ENCODE measurements at regions not wholly inside any gene's neighbourhood (a gene's known extent, or its start where the extent isn't known, plus 50 kb on each side); places are given as distances from the start of the nearest gene placed in this dataset.

DNA sequence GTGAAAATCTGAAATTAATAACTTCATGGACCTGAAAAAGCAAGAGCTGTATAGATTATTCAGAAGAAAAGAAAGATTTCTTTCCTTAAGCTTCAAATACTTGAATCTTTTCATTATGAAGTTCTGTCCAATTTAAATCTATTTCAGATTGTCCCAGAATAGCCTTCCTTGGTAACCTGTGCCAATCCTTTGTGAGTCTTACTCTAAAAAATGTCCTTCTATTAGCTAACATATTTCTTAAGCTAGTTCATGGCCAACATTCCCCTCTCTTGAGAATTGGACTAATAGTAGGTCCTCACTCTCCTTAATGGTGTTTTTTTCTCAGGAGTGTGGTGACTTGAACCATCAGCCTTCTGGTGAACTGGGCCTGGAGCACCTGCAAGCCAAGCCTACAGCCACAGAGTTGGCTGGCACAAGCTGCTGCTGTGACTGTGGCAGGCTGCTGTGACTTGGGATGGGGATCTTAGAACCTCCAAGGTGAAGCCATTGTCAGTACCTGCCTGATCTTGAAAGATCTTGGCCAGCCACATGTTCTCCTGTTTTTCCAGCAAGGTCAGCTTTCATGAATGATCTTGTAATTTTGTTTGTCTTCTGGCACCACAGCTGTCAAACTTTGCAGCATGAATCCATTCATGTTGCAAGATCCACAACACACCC is 262.6 kb upstream of the MAP3K1 start:
- Histone ChIP-seq H3K36me3 (ENCODE audit: control insufficient read depth in 1 of 2, insufficient read depth in 2 of 2, low read length in 2 of 2) (no peaks in the 10 kb centered on the region), H3K9ac (ENCODE audit: low read length) (no peak overlapping the region), H2AK5ac (ENCODE audit: low read length) (no peak overlapping the region), H3K14ac (ENCODE audit: low read length) (no peak overlapping the region), H3K4me3 (ENCODE audit: low read depth, low read length) (no peak overlapping the region), H3K4me2 (ENCODE audit: low read length) (no peak overlapping the region), H4K8ac (ENCODE audit: low read depth, low read length) (no peak overlapping the region), H3K23ac (ENCODE audit: low read length) (no peak overlapping the region), H3K18ac (ENCODE audit: low read length) (no peak overlapping the region), H4K91ac (ENCODE audit: low read depth, low read length) (no peak overlapping the region), H2BK120ac (ENCODE audit: insufficient read depth, low read length, poor library complexity) (no peak overlapping the region), H3K79me1 (ENCODE audit: low read length) (no peaks in the 10 kb centered on the region), H3K9me3 (ENCODE audit: insufficient read depth, low read depth, low read length) (no peaks in the 10 kb centered on the region), H2BK12ac (ENCODE audit: low read length) (no peak overlapping the region), H3K27me3 (ENCODE audit: insufficient read depth, low read length) (no peaks in the 10 kb centered on the region), H3K27ac (ENCODE audit: low read depth, low read length) (no peak overlapping the region), H2BK5ac (ENCODE audit: low read depth, low read length, poor library complexity) (no peak overlapping the region), H4K12ac (ENCODE audit: low read depth, low read length) (no peak overlapping the region), H3K79me2 (ENCODE audit: control insufficient read depth, insufficient read depth, low read length, poor library complexity) (no peaks in the 10 kb centered on the region), H2AFZ (ENCODE audit: insufficient read depth, low read length, poor library complexity) (no peak overlapping the region), H3K4ac (ENCODE audit: low read depth, low read length) (no peak overlapping the region), H3K4me1 (ENCODE audit: control insufficient read depth in 1 of 2, insufficient read depth in 2 of 2, low read length in 2 of 2) (no peaks in the 10 kb centered on the region)
- DNase-seq: no peak

GRCh38 chr5:56550227-56550626 is 265.1 kb upstream of the MAP3K1 start:
- Histone ChIP-seq H3K36me3 (ENCODE audit: control insufficient read depth in 1 of 2, insufficient read depth in 2 of 2, low read length in 2 of 2) (no peaks in the 10 kb centered on the region), H4K12ac (ENCODE audit: low read depth, low read length) (no peak overlapping the region), H3K18ac (ENCODE audit: low read length) (no peak overlapping the region), H3K14ac (ENCODE audit: low read length) (no peak overlapping the region), H2BK120ac (ENCODE audit: insufficient read depth, low read length, poor library complexity) (no peak overlapping the region), H2AK5ac (ENCODE audit: low read length) (no peak overlapping the region), H3K27ac (ENCODE audit: low read depth, low read length) (no peak overlapping the region), H2AFZ (ENCODE audit: insufficient read depth, low read length, poor library complexity) (no peak overlapping the region), H2BK12ac (ENCODE audit: low read length) (no peak overlapping the region), H3K23ac (ENCODE audit: low read length) (no peak overlapping the region), H4K8ac (ENCODE audit: low read depth, low read length) (no peak overlapping the region), H3K4me1 (ENCODE audit: control insufficient read depth in 1 of 2, insufficient read depth in 2 of 2, low read length in 2 of 2) (no peaks in the 10 kb centered on the region), H3K4me2 (ENCODE audit: low read length) (no peak overlapping the region), H3K9me3 (ENCODE audit: insufficient read depth, low read depth, low read length) (no peaks in the 10 kb centered on the region), H3K9ac (ENCODE audit: low read length) (no peak overlapping the region), H3K27me3 (ENCODE audit: insufficient read depth, low read length) (no peaks in the 10 kb centered on the region), H3K79me1 (ENCODE audit: low read length) (no peaks in the 10 kb centered on the region), H2BK5ac (ENCODE audit: low read depth, low read length, poor library complexity) (no peak overlapping the region), H3K4ac (ENCODE audit: low read depth, low read length) (no peak overlapping the region), H3K4me3 (ENCODE audit: low read depth, low read length) (no peak overlapping the region), H3K79me2 (ENCODE audit: control insufficient read depth, insufficient read depth, low read length, poor library complexity) (peaks cover 2% of the 10 kb centered on the region), H4K91ac (ENCODE audit: low read depth, low read length) (no peak overlapping the region)
- DNase-seq: no peak
- WGBS (ENCODE audit: extremely low coverage, insufficient coverage, insufficient read length): no CpG with 5 or more reads among the region's 2 CpGs

- Histone ChIP-seq H3K9ac (ENCODE audit: low read length) (no peak overlapping the region), H3K4me3 (ENCODE audit: low read depth, low read length) (no peak overlapping the region), H3K18ac (ENCODE audit: low read length) (no peak overlapping the region), H4K91ac (ENCODE audit: low read depth, low read length) (no peak overlapping the region), H3K14ac (ENCODE audit: low read length) (no peak overlapping the region), H2BK5ac (ENCODE audit: low read depth, low read length, poor library complexity) (no peak overlapping the region), H2AFZ (ENCODE audit: insufficient read depth, low read length, poor library complexity) (no peak overlapping the region), H3K23ac (ENCODE audit: low read length) (no peak overlapping the region), H3K27ac (ENCODE audit: low read depth, low read length) (no peak overlapping the region), H3K4me2 (ENCODE audit: low read length) (no peak overlapping the region), H4K12ac (ENCODE audit: low read depth, low read length) (no peak overlapping the region), H2BK12ac (ENCODE audit: low read length) (no peak overlapping the region), H3K4ac (ENCODE audit: low read depth, low read length) (no peak overlapping the region), H3K79me2 (ENCODE audit: control insufficient read depth, insufficient read depth, low read length, poor library complexity) (peaks cover 2% of the 10 kb centered on the region), H3K9me3 (ENCODE audit: insufficient read depth, low read depth, low read length) (no peaks in the 10 kb centered on the region), H2AK5ac (ENCODE audit: low read length) (no peak overlapping the region), H2BK120ac (ENCODE audit: insufficient read depth, low read length, poor library complexity) (no peak overlapping the region), H3K79me1 (ENCODE audit: low read length) (peaks cover 2% of the 10 kb centered on the region), H3K4me1 (ENCODE audit: control insufficient read depth in 1 of 2, insufficient read depth in 2 of 2, low read length in 2 of 2) (no peaks in the 10 kb centered on the region), H3K27me3 (ENCODE audit: insufficient read depth, low read length) (no peaks in the 10 kb centered on the region), H3K36me3 (ENCODE audit: control insufficient read depth in 1 of 2, insufficient read depth in 2 of 2, low read length in 2 of 2) (no peaks in the 10 kb centered on the region), H4K8ac (ENCODE audit: low read depth, low read length) (no peak overlapping the region)
- no CpG with 5 or more reads among the region's 3 CpGs for WGBS (ENCODE audit: extremely low coverage, insufficient coverage, insufficient read length)
- no peak for DNase-seq
These were observed 266.1 kb upstream of the MAP3K1 start for GRCh38 chr5:56549096-56549886.

DNA sequence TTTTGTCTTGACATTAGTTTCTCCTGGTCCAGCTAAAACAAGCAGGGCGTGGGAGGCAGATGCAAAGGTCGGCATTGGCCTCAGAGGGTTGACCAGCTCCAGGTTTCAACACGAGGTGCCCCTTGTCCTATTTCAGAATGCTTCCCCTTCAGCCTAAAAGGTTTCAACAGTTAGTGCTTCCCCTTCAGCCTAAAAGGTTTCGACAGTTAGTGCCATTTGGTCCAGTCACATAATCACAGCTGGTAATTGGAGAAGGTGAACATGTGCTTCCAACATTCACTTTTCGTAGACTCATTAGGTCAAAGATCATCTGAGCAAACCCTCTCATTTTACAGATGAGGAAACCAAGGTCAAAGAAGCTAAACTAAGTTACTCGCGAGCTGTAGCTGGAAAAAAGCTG is 270.3 kb upstream of the MAP3K1 start:
- peak; percentile 88 to 91 for DNase-seq
- no peak overlapping the region for H2BK120ac ChIP-seq (ENCODE audit: insufficient read depth, low read length, poor library complexity)
- H4K8ac ChIP-seq (ENCODE audit: low read depth, low read length): no peak overlapping the region
- no peaks in the 10 kb centered on the region for H3K36me3 ChIP-seq (ENCODE audit: control insufficient read depth in 1 of 2, insufficient read depth in 2 of 2, low read length in 2 of 2)
- H3K4me1 ChIP-seq (ENCODE audit: control insufficient read depth in 1 of 2, insufficient read depth in 2 of 2, low read length in 2 of 2): peaks cover 5 to 8% of the 10 kb centered on the region in 2 experiments
- peaks cover 2% of the 10 kb centered on the region for H3K79me2 ChIP-seq (ENCODE audit: control insufficient read depth, insufficient read depth, low read length, poor library complexity)
- H3K79me1 ChIP-seq (ENCODE audit: low read length): peaks cover 2% of the 10 kb centered on the region
- no peaks in the 10 kb centered on the region for H3K9me3 ChIP-seq (ENCODE audit: insufficient read depth, low read depth, low read length)
- no peak overlapping the region for H2BK5ac ChIP-seq (ENCODE audit: low read depth, low read length, poor library complexity)
- WGBS (ENCODE audit: extremely low coverage, insufficient coverage, insufficient read length): no CpG with 5 or more reads among the region's 7 CpGs
- H2AK5ac ChIP-seq (ENCODE audit: low read length): no peak overlapping the region
- no peak overlapping the region for H2AFZ ChIP-seq (ENCODE audit: insufficient read depth, low read length, poor library complexity)
- H3K18ac ChIP-seq (ENCODE audit: low read length): no peak overlapping the region
- H4K12ac ChIP-seq (ENCODE audit: low read depth, low read length): no peak overlapping the region
- no peak overlapping the region for H3K9ac ChIP-seq (ENCODE audit: low read length)
- no peak overlapping the region for H2BK12ac ChIP-seq (ENCODE audit: low read length)
- H3K27me3 ChIP-seq (ENCODE audit: insufficient read depth, low read length): no peaks in the 10 kb centered on the region
- H3K27ac ChIP-seq (ENCODE audit: low read depth, low read length): no peak overlapping the region
- H3K23ac ChIP-seq (ENCODE audit: low read length): no peak overlapping the region
- no peak overlapping the region for H3K4ac ChIP-seq (ENCODE audit: low read depth, low read length)
- no peak overlapping the region for H3K4me3 ChIP-seq (ENCODE audit: low read depth, low read length)
- no peak overlapping the region for H3K4me2 ChIP-seq (ENCODE audit: low read length)
- H4K91ac ChIP-seq (ENCODE audit: low read depth, low read length): no peak overlapping the region
- H3K14ac ChIP-seq (ENCODE audit: low read length): no peak overlapping the region
